ENCODE measurements at regions not wholly inside any gene's neighbourhood (a gene's known extent, or its start where the extent isn't known, plus 50 kb on each side); places are given as distances from the start of the nearest gene placed in this dataset.

DNA sequence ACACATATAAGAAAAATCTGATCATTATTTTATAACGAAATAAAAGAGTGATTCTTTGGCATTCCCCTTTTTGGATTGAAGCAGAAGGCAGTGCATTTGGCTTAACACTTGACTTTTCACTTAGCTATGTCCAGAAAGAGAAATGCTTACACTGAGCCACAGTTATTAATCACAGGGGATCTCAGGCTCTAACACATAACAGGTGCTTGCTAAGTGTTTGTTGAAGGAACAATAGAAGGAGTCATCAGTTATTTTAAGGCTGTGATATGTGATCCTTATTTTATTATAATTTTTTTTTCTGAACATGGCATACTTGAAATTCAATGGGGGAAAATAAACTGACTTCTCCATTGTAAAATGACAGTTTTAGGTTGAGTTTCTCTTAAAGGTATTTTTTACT is 209.5 kb downstream of the UBE2E3 start:
- no peak for TF ChIP-seq MAFK (IDR thresholded peaks at IDR 0.05; ENCODE audit: low read depth, low read length)
- TF ChIP-seq, protein P1, sequence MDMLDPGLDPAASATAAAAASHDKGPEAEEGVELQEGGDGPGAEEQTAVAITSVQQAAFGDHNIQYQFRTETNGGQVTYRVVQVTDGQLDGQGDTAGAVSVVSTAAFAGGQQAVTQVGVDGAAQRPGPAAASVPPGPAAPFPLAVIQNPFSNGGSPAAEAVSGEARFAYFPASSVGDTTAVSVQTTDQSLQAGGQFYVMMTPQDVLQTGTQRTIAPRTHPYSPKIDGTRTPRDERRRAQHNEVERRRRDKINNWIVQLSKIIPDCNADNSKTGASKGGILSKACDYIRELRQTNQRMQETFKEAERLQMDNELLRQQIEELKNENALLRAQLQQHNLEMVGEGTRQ (IDR thresholded peaks at IDR 0.05; ENCODE audit: low read depth, low read length), result no peak
- no peak for TF ChIP-seq RFX5 (IDR thresholded peaks at IDR 0.05; ENCODE audit: low read depth, low read length)
- no peak for TF ChIP-seq CHD1 (IDR thresholded peaks at IDR 0.05; ENCODE audit: low read depth, low read length)
- TF ChIP-seq RCOR1 (IDR thresholded peaks at IDR 0.05; ENCODE audit: insufficient replicate concordance, low read length), result no peak
- TF ChIP-seq CEBPB (IDR thresholded peaks at IDR 0.05; ENCODE audit: low read depth, low read length), result no peak
- TF ChIP-seq, protein P2, sequence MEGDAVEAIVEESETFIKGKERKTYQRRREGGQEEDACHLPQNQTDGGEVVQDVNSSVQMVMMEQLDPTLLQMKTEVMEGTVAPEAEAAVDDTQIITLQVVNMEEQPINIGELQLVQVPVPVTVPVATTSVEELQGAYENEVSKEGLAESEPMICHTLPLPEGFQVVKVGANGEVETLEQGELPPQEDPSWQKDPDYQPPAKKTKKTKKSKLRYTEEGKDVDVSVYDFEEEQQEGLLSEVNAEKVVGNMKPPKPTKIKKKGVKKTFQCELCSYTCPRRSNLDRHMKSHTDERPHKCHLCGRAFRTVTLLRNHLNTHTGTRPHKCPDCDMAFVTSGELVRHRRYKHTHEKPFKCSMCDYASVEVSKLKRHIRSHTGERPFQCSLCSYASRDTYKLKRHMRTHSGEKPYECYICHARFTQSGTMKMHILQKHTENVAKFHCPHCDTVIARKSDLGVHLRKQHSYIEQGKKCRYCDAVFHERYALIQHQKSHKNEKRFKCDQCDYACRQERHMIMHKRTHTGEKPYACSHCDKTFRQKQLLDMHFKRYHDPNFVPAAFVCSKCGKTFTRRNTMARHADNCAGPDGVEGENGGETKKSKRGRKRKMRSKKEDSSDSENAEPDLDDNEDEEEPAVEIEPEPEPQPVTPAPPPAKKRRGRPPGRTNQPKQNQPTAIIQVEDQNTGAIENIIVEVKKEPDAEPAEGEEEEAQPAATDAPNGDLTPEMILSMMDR (conservative IDR thresholded peaks at IDR 0.05; ENCODE audit: low read depth, low read length), result no peak
- TF ChIP-seq FOS (IDR thresholded peaks at IDR 0.05; ENCODE audit: low read depth, low read length), result no peak
- TF ChIP-seq MXI1 (IDR thresholded peaks at IDR 0.05; ENCODE audit: borderline replicate concordance, low read depth, low read length), result no peak
- TF ChIP-seq MAZ (IDR thresholded peaks at IDR 0.05; ENCODE audit: borderline replicate concordance, low read depth, low read length), result no peak
- TF ChIP-seq NFE2L2 (IDR thresholded peaks at IDR 0.05; ENCODE audit: low read depth, low read length), result no peak
- TF ChIP-seq, protein P3, sequence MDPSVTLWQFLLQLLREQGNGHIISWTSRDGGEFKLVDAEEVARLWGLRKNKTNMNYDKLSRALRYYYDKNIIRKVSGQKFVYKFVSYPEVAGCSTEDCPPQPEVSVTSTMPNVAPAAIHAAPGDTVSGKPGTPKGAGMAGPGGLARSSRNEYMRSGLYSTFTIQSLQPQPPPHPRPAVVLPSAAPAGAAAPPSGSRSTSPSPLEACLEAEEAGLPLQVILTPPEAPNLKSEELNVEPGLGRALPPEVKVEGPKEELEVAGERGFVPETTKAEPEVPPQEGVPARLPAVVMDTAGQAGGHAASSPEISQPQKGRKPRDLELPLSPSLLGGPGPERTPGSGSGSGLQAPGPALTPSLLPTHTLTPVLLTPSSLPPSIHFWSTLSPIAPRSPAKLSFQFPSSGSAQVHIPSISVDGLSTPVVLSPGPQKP (IDR thresholded peaks at IDR 0.05; ENCODE audit: borderline replicate concordance, low read depth, low read length), result no peak
- TF ChIP-seq RAD21 (IDR thresholded peaks at IDR 0.05; ENCODE audit: low read length), result no peak
- TF ChIP-seq SMC3 (IDR thresholded peaks at IDR 0.05; ENCODE audit: low read depth, low read length), result no peak
- no peak for TF ChIP-seq BHLHE40 (IDR thresholded peaks at IDR 0.05; ENCODE audit: low read depth, low read length)
- TF ChIP-seq POLR2A (IDR thresholded peaks at IDR 0.05; ENCODE audit: low read depth, low read length), result no peak
- in situ Hi-C loops (cut with MboI; ENCODE audit: low sequenced_read_pairs), result no loop called here
- no peak for DNase-seq
- Histone ChIP-seq H3K4me3 (ENCODE audit: insufficient read depth, low read depth, low read length) (no peak overlapping the region), H4K5ac (ENCODE audit: low read depth, low read length) (no peak overlapping the region), H4K91ac (ENCODE audit: insufficient read depth, low read depth, low read length) (no peak overlapping the region), H3K9me1 (ENCODE audit: insufficient read depth, low read length) (no peaks in the 10 kb centered on the region), H2AK9ac (replicated peaks; ENCODE audit: low read depth, low read length, poor library complexity) (no peak overlapping the region), H3K36me3 (ENCODE audit: control insufficient read depth, insufficient read depth, low read length) (no peaks in the 10 kb centered on the region), H3K23ac (ENCODE audit: low read depth, low read length) (no peak overlapping the region), H4K20me1 (ENCODE audit: insufficient read depth, low read length) (no peaks in the 10 kb centered on the region), H3K9ac (ENCODE audit: low read depth, low read length) (no peak overlapping the region), H3K4ac (ENCODE audit: low read depth, low read length) (no peak overlapping the region), H2BK5ac (ENCODE audit: low read depth, low read length, poor library complexity, severe bottlenecking) (no peak overlapping the region), H3K9me3 (ENCODE audit: control insufficient read depth, insufficient read depth, low read length) (no peaks in the 10 kb centered on the region), H3K4me2 (ENCODE audit: low read depth, low read length) (no peak overlapping the region), H2BK15ac (ENCODE audit: low read depth, low read length) (no peak overlapping the region), H2BK120ac (ENCODE audit: low read depth, low read length) (no peak overlapping the region), H2BK20ac (ENCODE audit: low read depth, low read length) (no peak overlapping the region), H3K56ac (ENCODE audit: extremely low read depth, insufficient read depth, low read length) (no peak overlapping the region), H3K18ac (ENCODE audit: low read depth, low read length) (no peak overlapping the region), H3K79me1 (ENCODE audit: low read depth in 1 of 2, low read length in 2 of 2) (no peaks in the 10 kb centered on the region), H4K8ac (ENCODE audit: low read depth in 2 of 2, low read length in 2 of 2) (no peak overlapping the region), H2AFZ (replicated peaks; ENCODE audit: low read length, poor library complexity) (no peak overlapping the region), H2AK5ac (ENCODE audit: low read depth, low read length) (no peak overlapping the region), H3K4me1 (ENCODE audit: control insufficient read depth, insufficient read depth, low read length) (no peaks in the 10 kb centered on the region; the same call in 1 of the 2 replicates), H3K27ac (ENCODE audit: insufficient read depth, low read length) (no peak overlapping the region), H3K14ac (replicated peaks; ENCODE audit: low read depth, low read length) (no peak overlapping the region), H3K27me3 (ENCODE audit: control insufficient read depth, insufficient read depth, low read length) (no peaks in the 10 kb centered on the region)
- dilution Hi-C loops (cut with HindIII; ENCODE audit: low sequenced_read_pairs, unreplicated experiment), result no loop called here
- intact Hi-C loops (cut with micrococcal nuclease), result no loop called here
- ChIA-PET CTCF (no interaction called here), POLR2A (ENCODE audit: unreplicated experiment) (no interaction called here)
- ATAC-seq (ENCODE audit: low read depth), result no peak
- no CpG with 5 or more reads among the region's 1 CpG for WGBS, 2 experiments (ENCODE audit: extremely low coverage in 2 of 2, insufficient read length in 1 of 2)
- no TSS peak for BruUV-seq (replicated peaks)
